ENCODE measurements at regions not wholly inside any gene's neighbourhood (a gene's known extent, or its start where the extent isn't known, plus 50 kb on each side); places are given as distances from the start of the nearest gene placed in this dataset.
"Not testable (repeated sequence)": the region's sequence is repeated elsewhere in the genome, so short reads cannot be mapped to it uniquely, and the experiment has no call there.

GRCh38 chr15:79738143-79738542, 158.7 kb downstream of the MTHFS start:
- Histone ChIP-seq H3K36me3 (no peaks in the 10 kb centered on the region), H3K27ac (no peak overlapping the region), H3K4me1 (no peaks in the 10 kb centered on the region), H3K27me3 (no peaks in the 10 kb centered on the region), H3K4me3 (no peak overlapping the region), H3K9me3 (no peaks in the 10 kb centered on the region)
- TF ChIP-seq CTCF (IDR thresholded peaks at IDR 0.05) (no peak), POLR2A (IDR thresholded peaks at IDR 0.05) (no peak)
- no peak for DNase-seq
- intact Hi-C loops (cut with DNase I; ENCODE audit: low total_unique reads), result no loop called here

GRCh38 chr15:79740561-79740960, 156.3 kb downstream of the MTHFS start:
- TF ChIP-seq CTCF (IDR thresholded peaks at IDR 0.05), result no peak
- no peak for TF ChIP-seq POLR2A (IDR thresholded peaks at IDR 0.05)
- DNase-seq, result no peak
- H3K4me3 ChIP-seq, result no peak overlapping the region
- H3K4me1 ChIP-seq, result no peaks in the 10 kb centered on the region
- intact Hi-C loops (cut with DNase I; ENCODE audit: low total_unique reads), result no loop called here
- H3K9me3 ChIP-seq, result no peaks in the 10 kb centered on the region
- no peak overlapping the region for H3K27ac ChIP-seq
- no peaks in the 10 kb centered on the region for H3K27me3 ChIP-seq
- no peaks in the 10 kb centered on the region for H3K36me3 ChIP-seq

- H3K27me3 ChIP-seq, result no peaks in the 10 kb centered on the region
- no peak for DNase-seq
- no peak overlapping the region for H3K27ac ChIP-seq
- H3K36me3 ChIP-seq, result no peaks in the 10 kb centered on the region
- no peak for TF ChIP-seq CTCF (IDR thresholded peaks at IDR 0.05)
- TF ChIP-seq POLR2A (IDR thresholded peaks at IDR 0.05), result no peak
- H3K9me3 ChIP-seq, result no peaks in the 10 kb centered on the region
- intact Hi-C loops (cut with DNase I; ENCODE audit: low total_unique reads), result no loop called here
- H3K4me3 ChIP-seq, result no peak overlapping the region
- H3K4me1 ChIP-seq, result no peaks in the 10 kb centered on the region
These were observed 153.8 kb downstream of the MTHFS start for GRCh38 chr15:79743032-79743431.

- DNase-seq; H3K4me3 ChIP-seq; H3K9me3 ChIP-seq; H3K36me3 ChIP-seq; H3K4me1 ChIP-seq; H3K27ac ChIP-seq; H3K27me3 ChIP-seq; intact Hi-C loops (cut with DNase I; ENCODE audit: low total_unique reads): not testable (repeated sequence)
These were observed 152.3 kb downstream of the MTHFS start for GRCh38 chr15:79744485-79744884.

GRCh38 chr15:79756365-79756764, 140.4 kb downstream of the MTHFS start:
- no peaks in the 10 kb centered on the region for H3K36me3 ChIP-seq
- no peak overlapping the region for H3K4me3 ChIP-seq
- intact Hi-C loops (cut with DNase I; ENCODE audit: low total_unique reads), result no loop called here
- TF ChIP-seq CTCF (IDR thresholded peaks at IDR 0.05) (no peak), POLR2A (IDR thresholded peaks at IDR 0.05) (no peak)
- no peaks in the 10 kb centered on the region for H3K4me1 ChIP-seq
- no peaks in the 10 kb centered on the region for H3K9me3 ChIP-seq
- no peaks in the 10 kb centered on the region for H3K27me3 ChIP-seq
- no peak for DNase-seq
- H3K27ac ChIP-seq, result no peak overlapping the region

- H3K9me3 ChIP-seq, result no peaks in the 10 kb centered on the region
- no peak overlapping the region for H3K4me3 ChIP-seq
- H3K36me3 ChIP-seq, result no peaks in the 10 kb centered on the region
- H3K4me1 ChIP-seq, result no peaks in the 10 kb centered on the region
- no peak overlapping the region for H3K27ac ChIP-seq
- H3K27me3 ChIP-seq, result no peaks in the 10 kb centered on the region
- TF ChIP-seq CTCF (IDR thresholded peaks at IDR 0.05) (no peak), POLR2A (IDR thresholded peaks at IDR 0.05) (no peak)
- no peak for DNase-seq
- intact Hi-C loops (cut with DNase I; ENCODE audit: low total_unique reads), result no loop called here
These were observed 131.7 kb downstream of the MTHFS start for GRCh38 chr15:79765081-79765480.

Measured in uterus (tissue), 3 donors.